ENCODE measurements at regions not wholly inside any gene's neighbourhood (a gene's known extent, or its start where the extent isn't known, plus 50 kb on each side); places are given as distances from the start of the nearest gene placed in this dataset.

GRCh38 chr3:177826253-177826652 lies 629.0 kb upstream of the TBL1XR1 start:
- TF ChIP-seq EZH2 (IDR thresholded peaks at IDR 0.05) (no peak), POLR2AphosphoS5 (IDR thresholded peaks at IDR 0.05; ENCODE audit: borderline replicate concordance, low read depth, low read length) (no peak), FOXP2 (optimal IDR thresholded peaks at IDR 0.05; ENCODE audit: control extremely low read depth, extremely low read length, insufficient read depth) (no peak)

All from SK-N-MC (cell line).